ENCODE measurements at regions not wholly inside any gene's neighbourhood (a gene's known extent, or its start where the extent isn't known, plus 50 kb on each side); places are given as distances from the start of the nearest gene placed in this dataset.

DNA sequence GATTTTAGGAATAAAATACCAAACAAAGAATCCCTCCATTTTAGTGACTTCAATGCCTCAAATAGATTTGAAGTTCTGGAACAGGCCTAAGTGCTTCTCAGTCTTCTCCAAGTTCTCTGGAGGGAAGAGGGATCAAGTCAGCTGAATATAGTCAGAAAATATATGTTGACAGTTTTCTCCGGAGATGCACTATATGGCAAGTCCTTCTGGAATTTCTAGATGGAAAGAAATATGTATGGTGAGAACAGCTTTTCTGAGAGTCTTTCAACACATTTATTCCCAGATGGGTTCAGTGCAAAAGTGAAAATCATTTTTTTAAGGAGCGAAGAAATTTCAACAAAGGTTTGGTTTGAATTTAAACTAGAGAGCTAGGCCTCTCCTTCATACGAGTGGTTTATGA is 317.4 kb upstream of the SLC30A5 start:
- TF ChIP-seq, protein P1, sequence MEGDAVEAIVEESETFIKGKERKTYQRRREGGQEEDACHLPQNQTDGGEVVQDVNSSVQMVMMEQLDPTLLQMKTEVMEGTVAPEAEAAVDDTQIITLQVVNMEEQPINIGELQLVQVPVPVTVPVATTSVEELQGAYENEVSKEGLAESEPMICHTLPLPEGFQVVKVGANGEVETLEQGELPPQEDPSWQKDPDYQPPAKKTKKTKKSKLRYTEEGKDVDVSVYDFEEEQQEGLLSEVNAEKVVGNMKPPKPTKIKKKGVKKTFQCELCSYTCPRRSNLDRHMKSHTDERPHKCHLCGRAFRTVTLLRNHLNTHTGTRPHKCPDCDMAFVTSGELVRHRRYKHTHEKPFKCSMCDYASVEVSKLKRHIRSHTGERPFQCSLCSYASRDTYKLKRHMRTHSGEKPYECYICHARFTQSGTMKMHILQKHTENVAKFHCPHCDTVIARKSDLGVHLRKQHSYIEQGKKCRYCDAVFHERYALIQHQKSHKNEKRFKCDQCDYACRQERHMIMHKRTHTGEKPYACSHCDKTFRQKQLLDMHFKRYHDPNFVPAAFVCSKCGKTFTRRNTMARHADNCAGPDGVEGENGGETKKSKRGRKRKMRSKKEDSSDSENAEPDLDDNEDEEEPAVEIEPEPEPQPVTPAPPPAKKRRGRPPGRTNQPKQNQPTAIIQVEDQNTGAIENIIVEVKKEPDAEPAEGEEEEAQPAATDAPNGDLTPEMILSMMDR (IDR thresholded peaks at IDR 0.05 in 8 of 11, conservative IDR thresholded peaks at IDR 0.05 in 3 of 11) = no peak
- no peak for TF ChIP-seq POLR2A (IDR thresholded peaks at IDR 0.05)
- no peak for TF ChIP-seq POLR2AphosphoS5 (IDR thresholded peaks at IDR 0.05)
- Histone ChIP-seq H3K36me3 (no peaks in the 10 kb centered on the region), H3K4me3 (no peak overlapping the region), H3K4me1 (no peaks in the 10 kb centered on the region), H3K27me3 (replicated peaks in 1 of 7) (no peaks in the 10 kb centered on the region), H3K9me3 (peaks cover 0 to 8% (median 0%) of the 10 kb centered on the region in 8 donors), H3K27ac (no peak overlapping the region)
- 85 to 94% (median 91%) methylated on average over 3 of the region's 3 CpGs for WGBS, 5 donors
- DNase-seq = no peak
- intact Hi-C loops (cut with DNase I; ENCODE audit: low total_unique reads) = no loop called here

DNA sequence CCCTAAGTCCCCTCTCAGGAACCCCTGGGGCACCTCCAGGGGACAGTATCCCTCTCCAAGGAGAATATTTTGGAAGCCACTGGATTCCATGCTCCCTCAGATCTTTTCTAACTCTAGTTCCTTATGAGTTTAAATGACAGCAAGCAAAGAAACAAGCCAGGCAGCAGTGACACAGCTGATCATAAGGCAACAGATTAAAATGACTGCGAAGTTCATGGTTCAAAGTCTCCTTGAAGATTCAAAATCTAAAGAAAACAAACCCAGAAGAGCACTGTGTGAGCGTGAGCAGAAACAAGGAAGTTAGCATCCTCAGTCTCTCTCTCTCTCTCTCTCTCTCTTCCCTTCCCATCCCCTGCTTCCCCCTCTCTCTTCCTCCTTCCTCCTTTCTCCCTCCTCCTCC is 316.7 kb upstream of the SLC30A5 start:
- TF ChIP-seq POLR2A (IDR thresholded peaks at IDR 0.05) = no peak
- TF ChIP-seq, protein P1 (IDR thresholded peaks at IDR 0.05 in 8 of 11, conservative IDR thresholded peaks at IDR 0.05 in 3 of 11) = no peak
- H3K9me3 ChIP-seq = peaks cover 0 to 8% (median 0%) of the 10 kb centered on the region in 8 donors
- no peaks in the 10 kb centered on the region for H3K27me3 ChIP-seq (replicated peaks in 1 of 7)
- H3K27ac ChIP-seq = no peak overlapping the region
- no peak for DNase-seq
- 69 to 86% (median 77%) methylated on average over 2 of the region's 2 CpGs for WGBS, 5 donors
- no peaks in the 10 kb centered on the region for H3K36me3 ChIP-seq
- intact Hi-C loops (cut with DNase I; ENCODE audit: low total_unique reads) = no loop called here
- H3K4me3 ChIP-seq = no peak overlapping the region
- no peaks in the 10 kb centered on the region for H3K4me1 ChIP-seq

DNA sequence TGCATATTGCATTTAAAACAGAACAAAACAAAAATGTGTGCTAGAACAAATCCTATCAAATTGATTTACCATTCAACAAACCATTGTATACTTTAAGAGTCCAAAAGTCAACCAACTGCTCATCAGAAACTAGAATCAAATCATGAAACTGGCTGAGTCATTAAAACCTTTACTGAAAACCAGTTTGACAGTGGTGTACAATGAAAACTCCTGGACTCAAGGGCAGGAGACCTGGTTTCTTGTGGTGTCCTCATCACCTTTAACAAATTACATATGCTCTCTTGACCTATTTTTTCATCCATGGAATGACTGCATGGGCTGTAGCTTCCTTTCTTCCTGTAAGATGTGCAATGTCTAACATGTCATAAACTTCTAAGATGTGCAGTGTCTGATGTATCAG is 315.3 kb upstream of the SLC30A5 start:
- TF ChIP-seq, protein P1 (IDR thresholded peaks at IDR 0.05 in 8 of 11, conservative IDR thresholded peaks at IDR 0.05 in 3 of 11) = no peak
- no peak for TF ChIP-seq POLR2A (IDR thresholded peaks at IDR 0.05)
- TF ChIP-seq POLR2AphosphoS5 (IDR thresholded peaks at IDR 0.05) = no peak
- intact Hi-C loops (cut with DNase I; ENCODE audit: low total_unique reads) = no loop called here
- Histone ChIP-seq H3K9me3 (peaks cover 0 to 8% (median under 1%) of the 10 kb centered on the region in 8 donors), H3K27me3 (replicated peaks in 1 of 7) (no peaks in the 10 kb centered on the region), H3K4me1 (no peaks in the 10 kb centered on the region), H3K4me3 (no peak overlapping the region), H3K27ac (no peak overlapping the region), H3K36me3 (no peaks in the 10 kb centered on the region)
- no peak for DNase-seq

DNA sequence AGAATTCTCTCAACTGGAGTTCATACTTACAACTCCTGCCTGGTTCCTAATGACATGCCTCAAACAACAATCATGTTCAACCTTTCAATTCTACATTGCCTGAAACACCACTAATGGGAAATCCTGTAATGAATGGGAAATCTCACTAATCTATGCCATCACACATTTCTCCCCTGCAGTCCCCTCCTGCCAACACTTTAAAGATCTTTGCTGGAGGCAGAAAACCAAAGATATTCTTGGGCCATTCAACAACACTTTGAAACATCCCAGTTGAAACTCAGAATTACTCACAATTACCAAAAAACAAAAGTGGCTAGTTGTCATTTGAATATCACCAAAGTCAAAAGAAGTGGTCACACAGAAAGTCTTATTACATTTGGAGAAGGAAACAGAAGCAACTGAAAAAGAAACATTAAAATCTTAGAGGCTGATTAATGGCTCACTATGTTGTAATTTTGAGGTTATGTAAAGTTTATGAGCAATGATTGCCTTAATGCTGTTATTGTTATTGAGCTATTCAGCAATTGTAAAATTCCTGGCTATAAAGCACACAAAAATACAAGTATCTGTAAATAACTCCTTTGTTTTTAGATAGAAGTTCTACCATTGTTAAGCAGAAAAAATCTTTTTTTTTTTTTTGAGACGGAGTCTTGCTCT is 313.4 kb upstream of the SLC30A5 start:
- Histone ChIP-seq H3K4me1 (no peaks in the 10 kb centered on the region), H3K36me3 (no peaks in the 10 kb centered on the region), H3K4me3 (no peak overlapping the region), H3K27ac (no peak overlapping the region), H3K9me3 (peaks cover 0 to 16% (median 12%) of the 10 kb centered on the region in 8 donors), H3K27me3 (replicated peaks in 1 of 7) (no peaks in the 10 kb centered on the region)
- TF ChIP-seq POLR2AphosphoS5 (IDR thresholded peaks at IDR 0.05) (no peak), POLR2A (IDR thresholded peaks at IDR 0.05) (no peak)
- TF ChIP-seq, protein P1 (IDR thresholded peaks at IDR 0.05 in 8 of 11, conservative IDR thresholded peaks at IDR 0.05 in 3 of 11) = no peak
- 92 to 100% (median 94%) methylated on average over 1 of the region's 1 CpG for WGBS, 5 donors
- intact Hi-C loops (cut with DNase I; ENCODE audit: low total_unique reads) = no loop called here
- DNase-seq = no peak
